GM23338 (cell line): ENCODE measurements at regions not wholly inside any gene's neighbourhood (a gene's known extent, or its start where the extent isn't known, plus 50 kb on each side); places are given as distances from the start of the nearest gene placed in this dataset.

ENCODE experiments used
- ATAC-seq: fragments of 200-7000 bp; cut with Tn5 transposase; 3 replicates; pipeline ENCODE4 v1.9.1; 2020
- DNase-seq: peaks from one replicate; pipeline ENCODE4 v3.0.0-alpha.2; 2015; ENCODE audit warnings: low spot score
- H2AFZ ChIP-seq: fragments of 200-600 bp; sonication (generic); 2 replicates; pipeline ENCODE4 v1.8.0; 2016; ENCODE audit warnings: antibody characterized with exemption, mild to moderate bottlenecking, moderate library complexity
- H3F3A ChIP-seq: fragments of 200-600 bp; sonication (generic); replicated peaks from 2 replicates; pipeline ENCODE4 v1.8.0; 2017; ENCODE audit warnings: antibody characterized with exemption, mixed run types, low read depth
- H3K27ac ChIP-seq: fragments of 200-600 bp; sonication (generic); 2 replicates; pipeline ENCODE4 v1.6.1; 2016; ENCODE audit warnings: low read depth
- H3K27me3 ChIP-seq: fragments of 200-600 bp; sonication (generic); 2 replicates; pipeline ENCODE4 v1.8.0; 2016; ENCODE audit warnings: mild to moderate bottlenecking, mixed run types, moderate library complexity; ENCODE audit not compliant: insufficient read depth
- H3K36me3 ChIP-seq: fragments of 200-600 bp; sonication (generic); 2 replicates; pipeline ENCODE4 v1.8.0; 2016; ENCODE audit warnings: mild to moderate bottlenecking; ENCODE audit not compliant: insufficient read depth
- H3K4me1 ChIP-seq: fragments of 200-600 bp; sonication (generic); 2 replicates; pipeline ENCODE4 v1.8.0; 2016; ENCODE audit warnings: mild to moderate bottlenecking, moderate library complexity; ENCODE audit not compliant: insufficient read depth
- H3K4me2 ChIP-seq: fragments of 200-600 bp; sonication (generic); 2 replicates; pipeline ENCODE4 v1.7.1; 2017; ENCODE audit warnings: mixed run types
- H3K4me3 ChIP-seq: fragments of 200-600 bp; sonication (generic); 2 replicates; pipeline ENCODE4 v1.6.1; 2016; ENCODE audit warnings: mixed run types
- H3K79me2 ChIP-seq: fragments of 200-600 bp; sonication (generic); replicated peaks from 2 replicates; pipeline ENCODE4 v1.8.0; 2017; ENCODE audit warnings: mild to moderate bottlenecking; ENCODE audit not compliant: insufficient read depth
- H3K9me2 ChIP-seq: fragments of 200-600 bp; sonication (generic); 2 replicates; pipeline ENCODE4 v1.8.0; 2017; ENCODE audit not compliant: insufficient read depth
- H4K20me1 ChIP-seq: fragments of 200-600 bp; sonication (generic); replicated peaks from 2 replicates; pipeline ENCODE4 v1.8.0; 2017; ENCODE audit warnings: mild to moderate bottlenecking; ENCODE audit not compliant: insufficient read depth
- H3K27ac Mint-ChIP-seq: 2 replicates; pipeline ENCODE4 v1.8.0; 2020; ENCODE audit warnings: inconsistent platforms, mild to moderate bottlenecking, moderate library complexity, mixed read lengths
- H3K27me3 Mint-ChIP-seq: 3 replicates; pipeline ENCODE4 v1.8.0; 2022; ENCODE audit warnings: low read depth, mild to moderate bottlenecking, moderate library complexity, mixed read lengths, inconsistent platforms; ENCODE audit not compliant: insufficient read depth, poor library complexity
- H3K36me3 Mint-ChIP-seq: 3 replicates; pipeline ENCODE4 v1.8.0; 2021; ENCODE audit warnings: low read depth, mild to moderate bottlenecking, inconsistent platforms, moderate library complexity, mixed read lengths
- H3K4me1 Mint-ChIP-seq: 3 replicates; pipeline ENCODE4 v1.8.0; 2020; ENCODE audit warnings: mild to moderate bottlenecking, inconsistent platforms, mixed read lengths
- H3K4me3 Mint-ChIP-seq: 3 replicates; pipeline ENCODE4 v1.8.0; 2021; ENCODE audit warnings: moderate library complexity, mild to moderate bottlenecking, inconsistent platforms, mixed read lengths
- H3K9me3 Mint-ChIP-seq: 3 replicates; pipeline ENCODE4 v1.8.0; 2020; ENCODE audit warnings: moderate library complexity, mild to moderate bottlenecking, inconsistent platforms, mixed read lengths
- EZH2phosphoT487 ChIP-seq: fragments of 200-600 bp; sonication (generic); IDR thresholded peaks from one replicate; pipeline ENCODE4 v1.8.1; 2018; ENCODE audit warnings: antibody characterized with exemption; ENCODE audit not compliant: unreplicated experiment
- NANOG ChIP-seq: IDR thresholded peaks from 2 replicates; pipeline ENCODE4 v1.6.1; 2016; ENCODE audit warnings: antibody characterized with exemption, borderline replicate concordance
- STAT1 ChIP-seq: IDR thresholded peaks from one replicate; pipeline ENCODE4 v1.6.1; 2016; ENCODE audit warnings: antibody characterized with exemption; ENCODE audit not compliant: unreplicated experiment
- ZNF331 ChIP-seq: fragments of 250-450 bp; sonication (Bioruptor Pico); IDR thresholded peaks from 2 replicates; pipeline ENCODE4 v1.5.0; 2020; ENCODE audit warnings: low read depth, mild to moderate bottlenecking, moderate library complexity
- TF ChIP-seq, protein P1 (sequence below): fragments of 250-450 bp; sonication (Bioruptor Pico); IDR thresholded peaks from 2 replicates; pipeline ENCODE4 v1.5.0; 2020; ENCODE audit warnings: mild to moderate bottlenecking, moderate library complexity
- TF ChIP-seq, protein P2 (sequence below): IDR thresholded peaks from 2 replicates; pipeline ENCODE4 v1.6.1; 2016; ENCODE audit warnings: antibody characterized with exemption
- TF ChIP-seq, protein P3 (sequence below), 2 experiments: fragments of 200-600 bp in 1 of 2; sonication (generic) in 1 of 2; conservative IDR thresholded peaks; 2 replicates each; pipeline versions ENCODE4 v1.5.1 to v1.6.1; 2016 to 2017; ENCODE audit warnings: antibody characterized with exemption in 2 of 2, low read depth in 2 of 2, mild to moderate bottlenecking in 2 of 2, moderate library complexity in 1 of 2

DNA sequence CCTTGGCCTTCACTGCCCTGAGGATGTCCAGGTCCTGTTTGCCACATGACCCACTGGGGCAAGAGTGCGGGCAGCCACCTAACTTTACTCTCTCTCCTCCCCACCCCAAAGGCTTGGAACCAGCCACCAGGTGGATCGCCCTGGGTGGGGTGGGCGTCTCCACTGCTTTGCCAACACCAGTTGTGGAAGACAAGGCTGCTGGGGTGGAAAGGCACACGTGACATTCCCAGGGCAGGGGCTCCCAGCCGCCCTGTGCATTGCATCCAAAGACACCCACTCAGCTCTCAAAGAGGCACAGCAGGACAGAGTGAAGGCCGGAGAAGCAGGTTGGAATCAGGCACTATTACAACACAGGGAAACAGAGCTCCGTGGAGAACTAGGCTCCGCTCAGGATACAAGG is 162.2 kb downstream of the OLFM1 start (continued):
- TF ChIP-seq, protein P1, sequence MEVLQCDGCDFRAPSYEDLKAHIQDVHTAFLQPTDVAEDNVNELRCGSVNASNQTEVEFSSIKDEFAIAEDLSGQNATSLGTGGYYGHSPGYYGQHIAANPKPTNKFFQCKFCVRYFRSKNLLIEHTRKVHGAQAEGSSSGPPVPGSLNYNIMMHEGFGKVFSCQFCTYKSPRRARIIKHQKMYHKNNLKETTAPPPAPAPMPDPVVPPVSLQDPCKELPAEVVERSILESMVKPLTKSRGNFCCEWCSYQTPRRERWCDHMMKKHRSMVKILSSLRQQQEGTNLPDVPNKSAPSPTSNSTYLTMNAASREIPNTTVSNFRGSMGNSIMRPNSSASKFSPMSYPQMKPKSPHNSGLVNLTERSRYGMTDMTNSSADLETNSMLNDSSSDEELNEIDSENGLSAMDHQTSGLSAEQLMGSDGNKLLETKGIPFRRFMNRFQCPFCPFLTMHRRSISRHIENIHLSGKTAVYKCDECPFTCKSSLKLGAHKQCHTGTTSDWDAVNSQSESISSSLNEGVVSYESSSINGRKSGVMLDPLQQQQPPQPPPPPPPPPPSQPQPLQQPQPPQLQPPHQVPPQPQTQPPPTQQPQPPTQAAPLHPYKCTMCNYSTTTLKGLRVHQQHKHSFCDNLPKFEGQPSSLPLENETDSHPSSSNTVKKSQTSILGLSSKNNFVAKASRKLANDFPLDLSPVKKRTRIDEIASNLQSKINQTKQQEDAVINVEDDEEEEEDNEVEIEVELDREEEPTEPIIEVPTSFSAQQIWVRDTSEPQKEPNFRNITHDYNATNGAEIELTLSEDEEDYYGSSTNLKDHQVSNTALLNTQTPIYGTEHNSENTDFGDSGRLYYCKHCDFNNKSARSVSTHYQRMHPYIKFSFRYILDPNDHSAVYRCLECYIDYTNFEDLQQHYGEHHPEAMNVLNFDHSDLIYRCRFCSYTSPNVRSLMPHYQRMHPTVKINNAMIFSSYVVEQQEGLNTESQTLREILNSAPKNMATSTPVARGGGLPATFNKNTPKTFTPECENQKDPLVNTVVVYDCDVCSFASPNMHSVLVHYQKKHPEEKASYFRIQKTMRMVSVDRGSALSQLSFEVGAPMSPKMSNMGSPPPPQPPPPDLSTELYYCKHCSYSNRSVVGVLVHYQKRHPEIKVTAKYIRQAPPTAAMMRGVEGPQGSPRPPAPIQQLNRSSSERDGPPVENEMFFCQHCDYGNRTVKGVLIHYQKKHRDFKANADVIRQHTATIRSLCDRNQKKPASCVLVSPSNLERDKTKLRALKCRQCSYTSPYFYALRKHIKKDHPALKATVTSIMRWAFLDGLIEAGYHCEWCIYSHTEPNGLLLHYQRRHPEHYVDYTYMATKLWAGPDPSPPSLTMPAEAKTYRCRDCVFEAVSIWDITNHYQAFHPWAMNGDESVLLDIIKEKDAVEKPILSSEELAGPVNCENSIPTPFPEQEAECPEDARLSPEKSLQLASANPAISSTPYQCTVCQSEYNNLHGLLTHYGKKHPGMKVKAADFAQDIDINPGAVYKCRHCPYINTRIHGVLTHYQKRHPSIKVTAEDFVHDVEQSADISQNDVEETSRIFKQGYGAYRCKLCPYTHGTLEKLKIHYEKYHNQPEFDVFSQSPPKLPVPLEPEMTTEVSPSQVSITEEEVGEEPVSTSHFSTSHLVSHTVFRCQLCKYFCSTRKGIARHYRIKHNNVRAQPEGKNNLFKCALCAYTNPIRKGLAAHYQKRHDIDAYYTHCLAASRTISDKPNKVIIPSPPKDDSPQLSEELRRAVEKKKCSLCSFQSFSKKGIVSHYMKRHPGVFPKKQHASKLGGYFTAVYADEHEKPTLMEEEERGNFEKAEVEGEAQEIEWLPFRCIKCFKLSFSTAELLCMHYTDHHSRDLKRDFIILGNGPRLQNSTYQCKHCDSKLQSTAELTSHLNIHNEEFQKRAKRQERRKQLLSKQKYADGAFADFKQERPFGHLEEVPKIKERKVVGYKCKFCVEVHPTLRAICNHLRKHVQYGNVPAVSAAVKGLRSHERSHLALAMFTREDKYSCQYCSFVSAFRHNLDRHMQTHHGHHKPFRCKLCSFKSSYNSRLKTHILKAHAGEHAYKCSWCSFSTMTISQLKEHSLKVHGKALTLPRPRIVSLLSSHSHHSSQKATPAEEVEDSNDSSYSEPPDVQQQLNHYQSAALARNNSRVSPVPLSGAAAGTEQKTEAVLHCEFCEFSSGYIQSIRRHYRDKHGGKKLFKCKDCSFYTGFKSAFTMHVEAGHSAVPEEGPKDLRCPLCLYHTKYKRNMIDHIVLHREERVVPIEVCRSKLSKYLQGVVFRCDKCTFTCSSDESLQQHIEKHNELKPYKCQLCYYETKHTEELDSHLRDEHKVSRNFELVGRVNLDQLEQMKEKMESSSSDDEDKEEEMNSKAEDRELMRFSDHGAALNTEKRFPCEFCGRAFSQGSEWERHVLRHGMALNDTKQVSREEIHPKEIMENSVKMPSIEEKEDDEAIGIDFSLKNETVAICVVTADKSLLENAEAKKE (CRISPR knock-in tag) = no peak
- TF ChIP-seq, protein P2, sequence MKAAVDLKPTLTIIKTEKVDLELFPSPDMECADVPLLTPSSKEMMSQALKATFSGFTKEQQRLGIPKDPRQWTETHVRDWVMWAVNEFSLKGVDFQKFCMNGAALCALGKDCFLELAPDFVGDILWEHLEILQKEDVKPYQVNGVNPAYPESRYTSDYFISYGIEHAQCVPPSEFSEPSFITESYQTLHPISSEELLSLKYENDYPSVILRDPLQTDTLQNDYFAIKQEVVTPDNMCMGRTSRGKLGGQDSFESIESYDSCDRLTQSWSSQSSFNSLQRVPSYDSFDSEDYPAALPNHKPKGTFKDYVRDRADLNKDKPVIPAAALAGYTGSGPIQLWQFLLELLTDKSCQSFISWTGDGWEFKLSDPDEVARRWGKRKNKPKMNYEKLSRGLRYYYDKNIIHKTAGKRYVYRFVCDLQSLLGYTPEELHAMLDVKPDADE = no peak
- no peak for TF ChIP-seq STAT1
- TF ChIP-seq NANOG = no peak
- no peak for TF ChIP-seq EZH2phosphoT487
- no peak for TF ChIP-seq ZNF331 (CRISPR knock-in tag)

DNA sequence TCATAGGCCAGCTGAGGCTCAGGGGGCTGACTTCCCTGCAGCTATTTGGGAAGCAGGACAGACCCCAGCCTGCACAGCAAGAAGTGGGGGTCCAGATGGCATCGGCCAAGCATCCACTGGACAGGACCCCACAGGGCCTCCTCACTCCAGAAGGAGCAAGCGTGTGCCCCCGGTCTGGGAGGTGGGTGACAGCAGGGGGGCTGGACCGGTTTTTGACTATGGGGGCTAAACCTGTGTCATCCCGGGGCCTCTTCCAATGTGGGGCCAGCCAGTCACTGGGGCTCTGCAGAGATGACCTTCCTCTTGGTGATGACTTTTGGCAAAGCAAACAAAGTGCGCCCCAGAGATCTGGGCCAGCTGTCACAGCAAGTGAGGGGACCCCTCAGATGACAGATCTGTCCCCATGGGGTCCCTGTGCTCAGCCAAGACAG is 163.9 kb downstream of the OLFM1 start:
- Histone ChIP-seq H3F3A (no peaks in the 10 kb centered on the region), H2AFZ (no peak overlapping the region), H3K27ac (no peak overlapping the region), H3K4me2 (no peak overlapping the region), H3K4me3 (no peak overlapping the region), H4K20me1 (no peaks in the 10 kb centered on the region), H3K4me1 (no peaks in the 10 kb centered on the region), H3K36me3 (no peaks in the 10 kb centered on the region), H3K79me2 (no peaks in the 10 kb centered on the region), H3K9me2 (no peaks in the 10 kb centered on the region), H3K27me3 (no peaks in the 10 kb centered on the region)
- ATAC-seq (no peak), DNase-seq (no peak)
- peaks cover 27% of the 10 kb centered on the region for H3K4me1 Mint-ChIP-seq
- no peaks in the 10 kb centered on the region; the same call in 2 of the 3 replicates for H3K9me3 Mint-ChIP-seq
- H3K27me3 Mint-ChIP-seq = peaks cover 13% of the 10 kb centered on the region
- no peak overlapping the region for H3K27ac Mint-ChIP-seq
- no peaks in the 10 kb centered on the region for H3K36me3 Mint-ChIP-seq
- TF ChIP-seq, protein P3, sequence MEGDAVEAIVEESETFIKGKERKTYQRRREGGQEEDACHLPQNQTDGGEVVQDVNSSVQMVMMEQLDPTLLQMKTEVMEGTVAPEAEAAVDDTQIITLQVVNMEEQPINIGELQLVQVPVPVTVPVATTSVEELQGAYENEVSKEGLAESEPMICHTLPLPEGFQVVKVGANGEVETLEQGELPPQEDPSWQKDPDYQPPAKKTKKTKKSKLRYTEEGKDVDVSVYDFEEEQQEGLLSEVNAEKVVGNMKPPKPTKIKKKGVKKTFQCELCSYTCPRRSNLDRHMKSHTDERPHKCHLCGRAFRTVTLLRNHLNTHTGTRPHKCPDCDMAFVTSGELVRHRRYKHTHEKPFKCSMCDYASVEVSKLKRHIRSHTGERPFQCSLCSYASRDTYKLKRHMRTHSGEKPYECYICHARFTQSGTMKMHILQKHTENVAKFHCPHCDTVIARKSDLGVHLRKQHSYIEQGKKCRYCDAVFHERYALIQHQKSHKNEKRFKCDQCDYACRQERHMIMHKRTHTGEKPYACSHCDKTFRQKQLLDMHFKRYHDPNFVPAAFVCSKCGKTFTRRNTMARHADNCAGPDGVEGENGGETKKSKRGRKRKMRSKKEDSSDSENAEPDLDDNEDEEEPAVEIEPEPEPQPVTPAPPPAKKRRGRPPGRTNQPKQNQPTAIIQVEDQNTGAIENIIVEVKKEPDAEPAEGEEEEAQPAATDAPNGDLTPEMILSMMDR (conservative IDR thresholded peaks at IDR 0.05; ENCODE audit: low read depth in 2 of 2) = no peak
- TF ChIP-seq, protein P2 = no peak
- TF ChIP-seq ZNF331 (CRISPR knock-in tag) = no peak
- H3K4me3 Mint-ChIP-seq = no peak overlapping the region
